Gastroesophageal sphincter (tissue), 4 donors: ENCODE measurements at regions not wholly inside any gene's neighbourhood (a gene's known extent, or its start where the extent isn't known, plus 50 kb on each side); places are given as distances from the start of the nearest gene placed in this dataset.

Experiments used
- ATAC-seq: fragments of 150-250 bp; one replicate; pipeline ENCODE4 v1.9.1; 2016; ENCODE audit warnings: mild to moderate bottlenecking, moderate library complexity
- H3K27ac ChIP-seq, 4 donors: fragments of 200-600 bp; sonication (generic) in 3 of 4; 1 replicate in 3 of 4; 2 replicates in 1 of 4; pipeline ENCODE4 v1.5.1; 2016 to 2019
- H3K27me3 ChIP-seq: fragments of 200-600 bp; sonication (generic); one replicate; pipeline ENCODE4 v1.5.1; 2019
- H3K36me3 ChIP-seq, 2 donors: fragments of 200-600 bp; sonication (generic); one replicate each; pipeline ENCODE4 v1.5.1; 2019; ENCODE audit warnings: control low read depth in 1 of 2
- H3K4me1 ChIP-seq, 3 donors: fragments of 200-600 bp; sonication (generic); 1 replicate in 2 of 3; 2 replicates in 1 of 3; pipeline ENCODE4 v1.5.1; 2016 to 2019; ENCODE audit warnings: control low read depth in 2 of 3
- H3K4me3 ChIP-seq, 2 donors: fragments of 200-600 bp; sonication (generic); one replicate each; pipeline ENCODE4 v1.5.1; 2019; ENCODE audit warnings: mild to moderate bottlenecking in 1 of 2, moderate library complexity in 1 of 2
- H3K9me3 ChIP-seq, 3 donors: fragments of 200-600 bp; sonication (generic); one replicate each; pipeline ENCODE4 v1.5.1; 2017 to 2019; ENCODE audit warnings: control low read depth in 2 of 3
- CTCF ChIP-seq, 4 experiments: fragments of 200-600 bp in 2 of 4; fragments of 450-650 bp in 2 of 4; sonication (generic) in 1 of 4; IDR thresholded peaks; one replicate each; pipeline ENCODE4 v1.5.1; 2017 to 2019; ENCODE audit warnings: antibody characterized with exemption in 4 of 4, mild to moderate bottlenecking in 2 of 4, moderate library complexity in 2 of 4
- EP300 ChIP-seq: sonication (generic); formaldehyde crosslinking; IDR thresholded peaks from one replicate; pipeline ENCODE4 v1.6.1; 2017; ENCODE audit warnings: antibody characterized with exemption, mild to moderate bottlenecking
- POLR2A ChIP-seq, 2 donors: fragments of 450-650 bp; IDR thresholded peaks; one replicate each; pipeline ENCODE4 v1.6.1; 2017; ENCODE audit warnings: antibody characterized with exemption in 2 of 2, mild to moderate bottlenecking in 2 of 2, moderate library complexity in 1 of 2
- POLR2AphosphoS5 ChIP-seq: sonication (generic); formaldehyde crosslinking; IDR thresholded peaks from one replicate; pipeline ENCODE4 v1.6.1; 2017; ENCODE audit warnings: antibody characterized with exemption
- WGBS, 2 donors: methylation state at CpG; one replicate each; pipeline ENCODE4 v1.1.5; 2018; ENCODE audit warnings: low coverage in 1 of 2; 5-methylcytosine and 5-hydroxymethylcytosine counted together

- peaks cover 0 to 32% (median 0%) of the 10 kb centered on the region in 3 donors for H3K4me1 ChIP-seq
- ATAC-seq = peak; percentile 70
Observed at GRCh38 chr12:20044846-20045245, 323.5 kb upstream of the PDE3A start.

GRCh38 chr12:20047901-20048300 lies 320.4 kb upstream of the PDE3A start:
- 97 to 100% methylated on average over 3 of the region's 3 CpGs for WGBS, 2 donors
- ATAC-seq = no peak
- no peak overlapping the region for H3K4me3 ChIP-seq
- H3K9me3 ChIP-seq = no peaks in the 10 kb centered on the region
- H3K27me3 ChIP-seq = no peaks in the 10 kb centered on the region
- TF ChIP-seq EP300 (no peak), CTCF (IDR thresholded peaks at IDR 0.05) (no peak), POLR2A (IDR thresholded peaks at IDR 0.05) (no peak), POLR2AphosphoS5 (no peak)
- H3K27ac ChIP-seq = no peak overlapping the region
- H3K4me1 ChIP-seq = peaks cover 0 to 31% (median 0%) of the 10 kb centered on the region in 3 donors
- H3K36me3 ChIP-seq = no peaks in the 10 kb centered on the region

More at GRCh38 chr12:20044846-20045245, 323.5 kb upstream of the PDE3A start:
- Histone ChIP-seq H3K27ac (peak overlapping the region in 2 of 4 donors; percentile 0 to 48), H3K27me3 (no peaks in the 10 kb centered on the region), H3K9me3 (no peaks in the 10 kb centered on the region), H3K4me3 (no peak overlapping the region), H3K36me3 (no peaks in the 10 kb centered on the region)
- TF ChIP-seq CTCF (IDR thresholded peaks at IDR 0.05) (no peak), POLR2AphosphoS5 (no peak), POLR2A (IDR thresholded peaks at IDR 0.05) (no peak), EP300 (no peak)
- WGBS, 2 donors = 62 to 63% methylated on average over 3 of the region's 3 CpGs

- no peak for TF ChIP-seq POLR2A (IDR thresholded peaks at IDR 0.05)
- no peak for TF ChIP-seq EP300
- TF ChIP-seq CTCF (IDR thresholded peaks at IDR 0.05) = no peak
- no peak for TF ChIP-seq POLR2AphosphoS5
- ATAC-seq = no peak
- Histone ChIP-seq H3K36me3 (no peaks in the 10 kb centered on the region), H3K27ac (no peak overlapping the region), H3K4me3 (no peak overlapping the region), H3K27me3 (no peaks in the 10 kb centered on the region), H3K4me1 (peaks cover 0 to 17% (median 0%) of the 10 kb centered on the region in 3 donors), H3K9me3 (no peaks in the 10 kb centered on the region)
- 24 to 36% methylated on average over 2 to 3 of the region's 3 CpGs for WGBS, 2 donors
Observed at GRCh38 chr12:20050221-20050620, 318.1 kb upstream of the PDE3A start.

- no peak for ATAC-seq
- no peak for TF ChIP-seq POLR2AphosphoS5
- H3K27ac ChIP-seq = no peak overlapping the region
- peaks cover 0 to 16% (median 0%) of the 10 kb centered on the region in 3 donors for H3K4me1 ChIP-seq
- no peaks in the 10 kb centered on the region for H3K9me3 ChIP-seq
- no peaks in the 10 kb centered on the region for H3K36me3 ChIP-seq
- H3K4me3 ChIP-seq = no peak overlapping the region
- WGBS, 2 donors = 90 to 93% methylated on average over 1 of the region's 1 CpG
- H3K27me3 ChIP-seq = no peaks in the 10 kb centered on the region
Observed at GRCh38 chr12:20053782-20054181, 314.6 kb upstream of the PDE3A start.

GRCh38 chr12:20055856-20056255 lies 312.5 kb upstream of the PDE3A start:
- H3K27me3 ChIP-seq = no peaks in the 10 kb centered on the region
- no peak for ATAC-seq
- no peak overlapping the region for H3K4me3 ChIP-seq
- no peak for TF ChIP-seq EP300
- no peak for TF ChIP-seq POLR2A (IDR thresholded peaks at IDR 0.05)
- TF ChIP-seq CTCF (IDR thresholded peaks at IDR 0.05) = no peak
- no peak for TF ChIP-seq POLR2AphosphoS5
- peaks cover 0 to 3% (median 0%) of the 10 kb centered on the region in 3 donors for H3K4me1 ChIP-seq
- H3K9me3 ChIP-seq = no peaks in the 10 kb centered on the region
- 48% methylated on average over 3 of the region's 3 CpGs for WGBS, 2 donors
- H3K27ac ChIP-seq = no peak overlapping the region
- no peaks in the 10 kb centered on the region for H3K36me3 ChIP-seq
